GM20431 (cell line): ENCODE measurements at regions not wholly inside any gene's neighbourhood (a gene's known extent, or its start where the extent isn't known, plus 50 kb on each side); places are given as distances from the start of the nearest gene placed in this dataset.

Source experiments
- in situ Hi-C: fragments of 300-500 bp; cut with MseI, MboI; formaldehyde crosslinking; loops from one replicate; pipeline ENCODE4 v1.15.0; 2020; ENCODE audit warnings: low sequenced_read_pairs; ENCODE audit not compliant: unreplicated experiment

DNA sequence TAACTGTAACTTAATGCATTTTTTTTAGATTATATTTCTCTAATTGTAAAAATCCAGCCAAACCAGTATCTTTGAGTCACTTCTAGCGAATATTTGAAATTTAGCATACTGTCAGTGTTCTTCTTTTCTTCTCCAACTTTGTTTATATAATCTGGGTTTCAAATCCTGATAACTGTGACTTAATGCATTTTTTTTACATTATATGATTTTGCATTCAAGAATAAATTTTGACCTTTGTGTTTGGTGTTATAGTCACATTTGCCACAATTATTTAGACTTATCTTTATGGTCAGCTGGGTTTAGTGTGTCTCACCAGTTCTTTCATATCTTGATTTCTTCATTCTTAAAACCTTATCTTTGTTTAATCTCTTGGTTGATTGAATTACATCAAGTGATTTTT, 345.7 kb downstream of the SLC4A3 start:
- in situ Hi-C loops: no loop called here

DNA sequence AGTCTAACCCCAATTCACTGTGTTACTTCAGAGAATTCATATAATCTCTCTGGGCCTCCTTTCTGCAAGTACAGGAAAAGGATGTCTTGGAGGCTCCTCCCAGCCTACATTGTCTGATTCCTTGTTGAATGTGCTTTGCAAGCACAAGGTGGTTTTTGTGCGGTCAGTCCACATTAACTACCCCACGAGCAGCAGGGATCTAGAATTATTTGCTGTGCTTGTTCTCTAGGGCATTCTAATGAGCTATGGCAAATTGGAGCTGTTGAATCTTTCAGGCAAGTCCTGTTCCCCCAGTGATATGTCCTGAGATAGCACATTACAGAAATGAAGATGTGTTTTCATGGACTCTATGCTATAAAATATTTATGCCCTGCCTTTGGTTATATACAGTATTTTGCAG, 349.4 kb downstream of the SLC4A3 start:
- in situ Hi-C loops: no loop called here

GRCh38 chr2:219980638-219981037, 353.2 kb downstream of the SLC4A3 start:
- in situ Hi-C loops: no loop called here

DNA sequence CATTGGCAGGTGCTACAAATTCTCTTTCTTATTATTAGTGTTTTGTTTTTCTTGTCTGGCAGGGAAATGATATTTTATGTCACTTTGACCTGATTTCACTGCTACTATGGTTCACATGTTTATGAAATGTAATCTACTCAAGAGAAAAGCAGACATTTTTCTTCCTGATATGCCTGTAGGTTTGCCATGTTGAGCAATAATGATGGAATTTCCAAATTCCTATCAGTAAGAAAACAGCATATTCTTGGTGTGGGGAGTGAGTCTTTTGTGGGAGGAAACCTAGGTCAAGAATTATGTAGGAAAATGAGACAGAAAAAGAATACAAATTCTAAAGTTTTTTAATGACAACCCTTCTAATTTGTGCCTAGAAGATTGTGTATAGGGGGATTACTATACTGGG, 356.4 kb downstream of the SLC4A3 start:
- in situ Hi-C loops: no loop called here

- in situ Hi-C loops: no loop called here
These were observed 357.6 kb downstream of the SLC4A3 start for GRCh38 chr2:219985017-219985416.

DNA sequence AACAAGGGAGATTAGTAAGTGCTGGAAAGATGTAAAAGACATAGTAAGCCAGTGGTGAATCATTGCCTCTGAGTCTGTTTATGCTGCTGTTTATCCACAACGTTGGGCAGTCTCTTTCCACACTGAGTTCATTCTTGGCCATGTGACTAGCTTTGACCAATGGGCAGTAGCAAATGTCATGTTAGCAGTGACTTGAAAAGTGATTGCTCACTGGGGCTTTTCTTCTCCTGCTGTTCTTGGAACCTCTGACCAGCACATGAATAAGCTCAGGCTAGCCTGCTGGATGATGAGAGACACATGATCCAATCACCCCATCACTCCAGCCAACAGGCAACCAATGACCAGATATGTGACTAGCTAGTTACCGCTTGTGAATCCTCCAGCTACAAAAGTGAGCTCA, 360.4 kb downstream of the SLC4A3 start:
- in situ Hi-C loops: no loop called here

GRCh38 chr2:219989744-219990143, 362.3 kb downstream of the SLC4A3 start:
- in situ Hi-C loops: no loop called here

DNA sequence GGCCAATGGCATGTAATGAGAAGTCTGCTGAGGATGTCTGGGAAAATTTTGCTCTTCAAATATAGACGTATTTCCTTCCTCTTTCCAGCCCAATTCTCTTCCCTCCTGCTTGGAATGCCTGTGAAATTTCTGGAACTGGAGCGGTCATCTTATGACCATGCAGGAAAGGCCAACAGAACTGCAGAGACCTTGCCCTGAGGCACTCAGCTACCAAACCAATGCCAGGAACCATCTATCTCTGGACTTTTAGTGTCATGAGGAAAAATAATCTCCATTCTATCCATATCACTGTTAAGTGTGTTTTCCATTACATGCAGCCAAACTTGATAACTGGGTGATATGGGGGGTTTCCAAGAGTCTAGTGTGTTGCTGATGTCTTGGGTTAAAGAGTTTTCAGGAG, 363.7 kb downstream of the SLC4A3 start:
- in situ Hi-C loops: no loop called here

- in situ Hi-C loops: no loop called here
These were observed 368.0 kb downstream of the SLC4A3 start for GRCh38 chr2:219995399-219995798.

GRCh38 chr2:219995991-219996765, 368.7 kb downstream of the SLC4A3 start:
- in situ Hi-C loops: no loop called here

GRCh38 chr2:219997341-219997851, 370.0 kb downstream of the SLC4A3 start:
- in situ Hi-C loops: no loop called here

DNA sequence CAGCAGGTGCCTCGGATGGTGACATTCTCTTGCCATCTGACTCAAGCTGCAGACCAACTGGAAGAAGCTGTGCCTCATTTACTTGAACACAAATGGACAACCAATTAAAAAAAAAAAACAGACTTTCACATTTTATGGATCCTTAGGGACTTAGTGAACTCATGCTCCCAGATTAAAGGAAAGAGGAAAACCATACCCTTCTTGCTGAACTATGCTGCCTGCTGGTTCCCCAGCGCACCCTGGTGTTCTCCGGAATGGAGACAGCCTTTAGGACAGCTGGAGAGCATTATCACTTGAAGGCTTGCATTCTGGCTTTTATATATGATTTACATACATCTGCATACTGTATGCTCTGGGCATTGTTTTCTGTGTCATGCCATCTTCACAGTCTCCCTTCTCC, 370.7 kb downstream of the SLC4A3 start:
- in situ Hi-C loops: no loop called here

DNA sequence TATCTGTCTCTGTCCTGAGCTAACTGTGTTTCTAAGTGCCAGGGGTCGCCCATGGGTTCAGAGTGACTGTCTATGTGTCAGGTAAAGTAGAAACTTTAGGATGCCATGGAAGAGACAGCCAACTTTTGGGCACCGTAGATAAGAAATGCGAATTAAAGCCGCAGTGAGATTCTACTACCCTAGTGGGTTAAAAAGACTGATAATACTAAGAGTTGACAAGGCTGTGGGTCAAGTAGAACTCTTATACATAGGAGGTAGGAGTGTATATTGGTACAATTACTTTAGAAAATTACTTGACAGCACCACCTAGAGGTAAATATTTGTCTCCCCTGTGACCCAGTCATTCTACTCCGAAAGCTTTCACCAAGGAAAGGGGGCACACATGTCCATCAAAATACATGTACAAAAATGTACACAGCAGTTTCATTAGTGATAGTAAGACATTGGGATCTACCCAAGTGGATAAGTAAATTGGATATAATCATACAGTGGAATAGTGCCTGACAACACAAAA, 371.3 kb downstream of the SLC4A3 start:
- in situ Hi-C loops: no loop called here

GRCh38 chr2:220000080-220000479, 372.6 kb downstream of the SLC4A3 start:
- in situ Hi-C loops: loop anchor here (25.0 kb wide), 1 partner anchor 263 kb away; no protein-coding TSS in a partner anchor

- in situ Hi-C loops: loop anchor here (25.0 kb wide), 1 partner anchor 263 kb away; no protein-coding TSS in a partner anchor
These were observed 373.2 kb downstream of the SLC4A3 start for GRCh38 chr2:220000586-220000985.

- in situ Hi-C loops: loop anchor here (25.0 kb wide), 1 partner anchor 264 kb away; no protein-coding TSS in a partner anchor
These were observed 374.3 kb downstream of the SLC4A3 start for GRCh38 chr2:220001751-220002150.

- in situ Hi-C loops: loop anchor here (25.0 kb wide), 1 partner anchor 265 kb away; no protein-coding TSS in a partner anchor
These were observed 374.8 kb downstream of the SLC4A3 start for GRCh38 chr2:220002251-220002650.

- in situ Hi-C loops: loop anchor here (25.0 kb wide), 1 partner anchor 265 kb away; no protein-coding TSS in a partner anchor
These were observed 375.3 kb downstream of the SLC4A3 start for GRCh38 chr2:220002699-220003098.

- in situ Hi-C loops: loop anchor here (25.0 kb wide), 1 partner anchor 268 kb away; no protein-coding TSS in a partner anchor
These were observed 377.9 kb downstream of the SLC4A3 start for GRCh38 chr2:220005362-220005761.

DNA sequence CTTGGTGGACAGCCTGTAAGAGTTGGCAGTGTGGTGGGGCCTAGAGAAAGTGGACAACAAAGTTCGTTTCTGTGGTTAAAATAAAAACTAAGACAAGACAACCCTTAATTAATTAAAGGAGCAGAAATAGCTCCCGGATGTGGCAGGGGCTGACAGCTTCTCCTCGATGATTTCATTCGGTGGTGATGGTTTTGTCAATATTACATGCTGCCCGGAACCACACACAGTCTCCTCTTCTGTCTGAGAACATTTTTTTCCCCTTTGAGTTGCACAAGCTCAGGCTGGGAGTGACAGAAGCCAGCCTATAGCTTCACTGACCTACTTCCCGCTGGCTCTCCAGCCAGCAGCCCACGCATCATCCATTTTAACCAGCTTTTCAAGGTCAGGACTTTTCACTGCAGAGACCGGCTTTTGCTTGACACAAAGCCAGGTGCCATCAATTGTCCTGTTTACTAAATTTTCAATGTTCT, 378.8 kb downstream of the SLC4A3 start:
- in situ Hi-C loops: loop anchor here (25.0 kb wide), 1 partner anchor 269 kb away; no protein-coding TSS in a partner anchor

GRCh38 chr2:220011859-220012258, 384.4 kb downstream of the SLC4A3 start:
- in situ Hi-C loops: loop anchor here (25.0 kb wide), 1 partner anchor 275 kb away; no protein-coding TSS in a partner anchor
